Osteoblast (primary cell): ENCODE measurements at regions not wholly inside any gene's neighbourhood (a gene's known extent, or its start where the extent isn't known, plus 50 kb on each side); places are given as distances from the start of the nearest gene placed in this dataset.

ENCODE experiments used
- DNase-seq: peaks from one replicate; pipeline ENCODE4 v3.0.0; 2011; ENCODE audit warnings: low spot score, mixed read lengths; ENCODE audit not compliant: insufficient read length; ENCODE audit errors: missing footprints
- H2AFZ ChIP-seq: 2 replicates; pipeline ENCODE4 v1.6.0; 2011; ENCODE audit warnings: mild to moderate bottlenecking, low read length
- H3K27ac ChIP-seq: 2 replicates; pipeline ENCODE4 v1.5.1; 2011; ENCODE audit warnings: mild to moderate bottlenecking, low read depth, low read length, moderate library complexity
- H3K27me3 ChIP-seq: 2 replicates; pipeline ENCODE4 v1.6.0; 2012; ENCODE audit warnings: mild to moderate bottlenecking, control low read depth, inconsistent platforms, low read length, moderate library complexity; ENCODE audit not compliant: insufficient read depth
- H3K36me3 ChIP-seq: 2 replicates; pipeline ENCODE4 v1.5.1; 2011; ENCODE audit warnings: mild to moderate bottlenecking, low read length, control low read depth, moderate library complexity; ENCODE audit not compliant: insufficient read depth
- H3K4me1 ChIP-seq: 2 replicates; pipeline ENCODE4 v1.5.1; 2011; ENCODE audit warnings: mild to moderate bottlenecking, low read length, control low read depth, moderate library complexity; ENCODE audit not compliant: insufficient read depth
- H3K4me2 ChIP-seq: 2 replicates; pipeline ENCODE4 v1.6.0; 2011; ENCODE audit warnings: mild to moderate bottlenecking, low read length; ENCODE audit not compliant: insufficient read depth
- H3K4me3 ChIP-seq: fragments of 200-600 bp; sonication (generic); 3 replicates; pipeline ENCODE4 v1.5.1; 2012; ENCODE audit warnings: mild to moderate bottlenecking, low read length, inconsistent platforms; ENCODE audit not compliant: insufficient read depth
- H3K79me2 ChIP-seq: 2 replicates; pipeline ENCODE4 v1.6.0; 2012; ENCODE audit warnings: mild to moderate bottlenecking, low read length, control low read depth, inconsistent platforms; ENCODE audit not compliant: insufficient read depth
- H3K9me3 ChIP-seq: 2 replicates; pipeline ENCODE4 v1.5.1; 2011; ENCODE audit warnings: low read depth, low read length, control low read depth
- H4K20me1 ChIP-seq: 2 replicates; pipeline ENCODE4 v1.6.0; 2012; ENCODE audit warnings: mild to moderate bottlenecking, low read length, control low read depth; ENCODE audit not compliant: insufficient read depth
- CTCF ChIP-seq: IDR thresholded peaks from 2 replicates; pipeline ENCODE4 v1.5.1; 2011; ENCODE audit warnings: mild to moderate bottlenecking, low read depth, low read length, moderate library complexity; ENCODE audit errors: extremely low read depth

GRCh38 chr2:57809230-57809629, 237.4 kb upstream of the VRK2 start:
- H3K9me3 ChIP-seq = no peaks in the 10 kb centered on the region
- no peaks in the 10 kb centered on the region for H3K4me1 ChIP-seq
- H3K36me3 ChIP-seq = no peaks in the 10 kb centered on the region
- H3K4me2 ChIP-seq = no peak overlapping the region
- no peak for TF ChIP-seq CTCF
- no peaks in the 10 kb centered on the region for H3K79me2 ChIP-seq
- no peak for DNase-seq
- no peak overlapping the region for H3K27ac ChIP-seq
- H4K20me1 ChIP-seq = no peaks in the 10 kb centered on the region
- H3K27me3 ChIP-seq = no peaks in the 10 kb centered on the region
- no peak overlapping the region for H2AFZ ChIP-seq
- no peak overlapping the region for H3K4me3 ChIP-seq

- no peak overlapping the region for H3K27ac ChIP-seq
- H3K4me1 ChIP-seq = no peaks in the 10 kb centered on the region
- no peaks in the 10 kb centered on the region for H4K20me1 ChIP-seq
- H2AFZ ChIP-seq = no peak overlapping the region
- H3K9me3 ChIP-seq = no peaks in the 10 kb centered on the region
- no peaks in the 10 kb centered on the region for H3K36me3 ChIP-seq
- no peak overlapping the region for H3K4me3 ChIP-seq
- H3K79me2 ChIP-seq = no peaks in the 10 kb centered on the region
- TF ChIP-seq CTCF = no peak
- no peak overlapping the region for H3K4me2 ChIP-seq
- no peaks in the 10 kb centered on the region for H3K27me3 ChIP-seq
- DNase-seq = no peak
Observed at GRCh38 chr2:57821088-57821487, 225.5 kb upstream of the VRK2 start.

GRCh38 chr2:57828221-57828620, 218.4 kb upstream of the VRK2 start:
- no peak overlapping the region for H3K4me3 ChIP-seq
- no peak for TF ChIP-seq CTCF
- H3K79me2 ChIP-seq = no peaks in the 10 kb centered on the region
- no peaks in the 10 kb centered on the region for H3K4me1 ChIP-seq
- no peak for DNase-seq
- no peak overlapping the region for H3K4me2 ChIP-seq
- H3K27ac ChIP-seq = no peak overlapping the region
- no peak overlapping the region for H2AFZ ChIP-seq
- H3K9me3 ChIP-seq = no peaks in the 10 kb centered on the region
- H3K27me3 ChIP-seq = no peaks in the 10 kb centered on the region
- no peaks in the 10 kb centered on the region for H4K20me1 ChIP-seq
- H3K36me3 ChIP-seq = no peaks in the 10 kb centered on the region

GRCh38 chr2:57834666-57835065, 211.9 kb upstream of the VRK2 start:
- no peaks in the 10 kb centered on the region for H3K79me2 ChIP-seq
- H3K36me3 ChIP-seq = no peaks in the 10 kb centered on the region
- no peak overlapping the region for H3K4me3 ChIP-seq

More at GRCh38 chr2:57834666-57835065, 211.9 kb upstream of the VRK2 start:
- DNase-seq = no peak
- no peaks in the 10 kb centered on the region for H3K4me1 ChIP-seq
- peaks cover 17% of the 10 kb centered on the region for H3K27me3 ChIP-seq
- no peaks in the 10 kb centered on the region for H4K20me1 ChIP-seq
- no peak overlapping the region for H3K27ac ChIP-seq
- no peak overlapping the region for H2AFZ ChIP-seq
- no peak for TF ChIP-seq CTCF
- no peak overlapping the region for H3K4me2 ChIP-seq
- H3K9me3 ChIP-seq = no peaks in the 10 kb centered on the region
